OCI-LY7 (cell line): ENCODE measurements at regions not wholly inside any gene's neighbourhood (a gene's known extent, or its start where the extent isn't known, plus 50 kb on each side); places are given as distances from the start of the nearest gene placed in this dataset.

Experiments
- EZH2phosphoT487 ChIP-seq: fragments of 200-600 bp; sonication (generic); IDR thresholded peaks from 2 replicates; pipeline ENCODE4 v1.6.1; 2018; ENCODE audit warnings: low read depth, borderline replicate concordance, mild to moderate bottlenecking, mixed run types, antibody characterized with exemption, low read length, moderate library complexity, mixed read lengths
- TF ChIP-seq, protein P1 (sequence below): fragments of 200-600 bp; sonication (generic); conservative IDR thresholded peaks from 2 replicates; pipeline ENCODE4 v1.5.1; 2014; ENCODE audit warnings: mild to moderate bottlenecking, antibody characterized with exemption, low read length, moderate library complexity, mixed read lengths

DNA sequence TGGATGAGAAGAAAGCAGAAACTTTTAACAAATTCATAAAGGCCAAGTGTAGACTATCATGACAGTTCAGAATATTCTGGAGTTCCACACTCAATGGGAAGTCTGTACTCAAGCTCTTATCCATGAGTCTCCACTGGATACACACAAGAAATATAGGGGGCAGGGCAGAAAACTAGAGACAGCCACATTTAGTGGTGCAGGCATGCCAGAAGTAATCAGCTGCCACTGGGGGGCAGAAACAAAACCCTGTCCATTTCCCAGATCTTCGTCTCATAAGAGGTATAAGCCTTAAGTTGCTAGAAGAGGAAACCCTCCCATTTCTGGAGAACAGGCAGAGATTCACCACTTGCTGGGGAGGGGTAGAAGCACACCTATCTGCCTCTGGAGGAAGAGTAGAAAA, 166.8 kb upstream of the GALNT2 start:
- TF ChIP-seq, protein P1, sequence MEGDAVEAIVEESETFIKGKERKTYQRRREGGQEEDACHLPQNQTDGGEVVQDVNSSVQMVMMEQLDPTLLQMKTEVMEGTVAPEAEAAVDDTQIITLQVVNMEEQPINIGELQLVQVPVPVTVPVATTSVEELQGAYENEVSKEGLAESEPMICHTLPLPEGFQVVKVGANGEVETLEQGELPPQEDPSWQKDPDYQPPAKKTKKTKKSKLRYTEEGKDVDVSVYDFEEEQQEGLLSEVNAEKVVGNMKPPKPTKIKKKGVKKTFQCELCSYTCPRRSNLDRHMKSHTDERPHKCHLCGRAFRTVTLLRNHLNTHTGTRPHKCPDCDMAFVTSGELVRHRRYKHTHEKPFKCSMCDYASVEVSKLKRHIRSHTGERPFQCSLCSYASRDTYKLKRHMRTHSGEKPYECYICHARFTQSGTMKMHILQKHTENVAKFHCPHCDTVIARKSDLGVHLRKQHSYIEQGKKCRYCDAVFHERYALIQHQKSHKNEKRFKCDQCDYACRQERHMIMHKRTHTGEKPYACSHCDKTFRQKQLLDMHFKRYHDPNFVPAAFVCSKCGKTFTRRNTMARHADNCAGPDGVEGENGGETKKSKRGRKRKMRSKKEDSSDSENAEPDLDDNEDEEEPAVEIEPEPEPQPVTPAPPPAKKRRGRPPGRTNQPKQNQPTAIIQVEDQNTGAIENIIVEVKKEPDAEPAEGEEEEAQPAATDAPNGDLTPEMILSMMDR: no peak; the same call in 1 of the 2 replicates
- no peak for TF ChIP-seq EZH2phosphoT487
